T47D (cell line): ENCODE measurements at regions not wholly inside any gene's neighbourhood (a gene's known extent, or its start where the extent isn't known, plus 50 kb on each side); places are given as distances from the start of the nearest gene placed in this dataset.

Source experiments
- DNase-seq, 2 experiments: peaks; one replicate each; pipeline versions ENCODE4 v3.0.0 to v3.0.0-alpha.2; 2011 to 2012; ENCODE audit warnings: low read depth in 1 of 2, low spot score in 1 of 2
- JUND ChIP-seq: IDR thresholded peaks from 2 replicates; pipeline ENCODE4 v1.6.1; 2012; ENCODE audit warnings: low read depth
- in situ Hi-C: cut with HindIII; loops from 2 replicates; pipeline ENCODE4 v1.10.0; 2016; ENCODE audit warnings: low sequenced_read_pairs, low pct_unique_long_range_greater_than_20kb

DNA sequence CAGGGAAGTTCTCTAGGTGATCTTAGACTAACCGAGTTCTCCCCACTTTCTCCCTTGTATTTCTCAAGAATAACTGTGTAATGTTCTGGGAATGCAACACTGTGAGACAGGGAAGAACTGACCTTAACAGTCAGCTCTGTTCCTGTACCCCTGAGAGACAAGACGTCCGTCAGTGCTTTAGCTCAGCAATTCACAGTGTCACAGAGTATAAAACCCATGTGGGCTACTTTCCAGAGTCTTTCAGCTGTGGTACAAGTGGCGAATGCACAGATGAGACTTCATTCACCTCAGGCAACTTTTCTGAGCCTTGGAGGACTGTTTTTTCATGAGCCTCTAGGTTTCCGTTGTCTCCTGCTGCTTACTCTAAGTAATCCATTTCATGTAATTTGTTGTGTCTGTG, 458.8 kb downstream of the SPATA31D1 start:
- in situ Hi-C loops, result no loop called here
- TF ChIP-seq JUND, result no peak
- DNase-seq, result no peak

DNA sequence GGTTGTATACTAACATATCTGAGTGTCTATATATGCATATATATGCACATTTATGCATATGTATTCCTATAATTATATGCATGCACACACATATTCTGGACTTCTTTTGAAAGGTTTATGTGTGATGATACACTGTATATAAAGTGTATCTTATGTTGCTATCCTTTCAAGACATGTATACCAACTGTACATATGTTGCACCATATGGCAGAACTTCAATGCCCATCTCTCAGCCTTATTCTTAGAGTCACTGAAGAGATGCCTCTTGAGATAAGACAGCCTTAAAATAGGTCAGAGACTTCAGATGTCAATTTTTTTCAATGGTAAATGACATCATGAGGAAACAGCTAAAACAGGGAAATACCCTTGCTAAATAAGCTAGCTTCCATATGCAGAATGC, 461.4 kb downstream of the SPATA31D1 start:
- DNase-seq, result no peak
- TF ChIP-seq JUND, result no peak
- in situ Hi-C loops, result no loop called here

GRCh38 chr9:82454509-82455190, 466.1 kb downstream of the SPATA31D1 start:
- no peak for TF ChIP-seq JUND
- in situ Hi-C loops, result no loop called here
- no peak for DNase-seq

DNA sequence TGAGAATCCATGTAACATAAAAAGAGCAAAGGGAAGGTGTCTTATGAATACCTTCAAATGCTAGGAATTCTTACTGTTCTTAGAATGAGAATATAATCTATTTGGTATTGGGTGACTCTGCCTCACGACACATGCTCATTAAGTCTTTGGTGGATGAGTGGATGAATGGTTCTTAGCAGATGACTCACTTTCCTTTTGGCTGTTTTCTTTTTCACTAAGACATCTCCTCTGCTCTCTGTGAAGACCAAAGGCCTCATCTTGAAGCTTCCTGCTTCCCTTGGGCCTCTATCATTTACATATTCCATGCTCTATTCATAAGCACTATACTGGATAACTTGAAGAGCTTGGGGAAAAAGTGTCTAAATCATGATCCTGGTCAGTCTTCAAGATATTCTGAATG, 468.1 kb downstream of the SPATA31D1 start:
- no peak for DNase-seq
- in situ Hi-C loops, result no loop called here

DNA sequence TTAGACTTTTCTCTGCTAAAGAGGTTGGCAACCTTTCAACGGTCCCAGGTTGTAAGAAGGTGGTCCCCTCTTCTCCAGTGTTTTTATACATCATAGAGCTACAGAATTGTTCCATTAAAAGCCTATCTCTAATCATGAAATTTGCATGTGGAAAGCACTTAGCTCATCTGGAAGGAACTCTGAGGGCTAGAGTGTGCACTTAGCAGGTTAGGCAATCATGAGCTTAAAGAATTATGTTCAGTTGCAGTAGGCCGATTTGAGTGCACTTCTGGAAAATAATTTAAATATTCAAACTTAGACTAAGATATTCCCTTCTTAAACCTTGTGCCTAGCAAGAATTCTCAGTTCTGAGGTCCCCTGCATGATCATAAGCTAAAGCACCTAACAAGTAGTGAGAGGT, 468.7 kb downstream of the SPATA31D1 start:
- in situ Hi-C loops, result no loop called here
- no peak for DNase-seq
- no peak for TF ChIP-seq JUND

More for the DNA sequence above, 468.1 kb downstream of the SPATA31D1 start:
- no peak for TF ChIP-seq JUND

DNA sequence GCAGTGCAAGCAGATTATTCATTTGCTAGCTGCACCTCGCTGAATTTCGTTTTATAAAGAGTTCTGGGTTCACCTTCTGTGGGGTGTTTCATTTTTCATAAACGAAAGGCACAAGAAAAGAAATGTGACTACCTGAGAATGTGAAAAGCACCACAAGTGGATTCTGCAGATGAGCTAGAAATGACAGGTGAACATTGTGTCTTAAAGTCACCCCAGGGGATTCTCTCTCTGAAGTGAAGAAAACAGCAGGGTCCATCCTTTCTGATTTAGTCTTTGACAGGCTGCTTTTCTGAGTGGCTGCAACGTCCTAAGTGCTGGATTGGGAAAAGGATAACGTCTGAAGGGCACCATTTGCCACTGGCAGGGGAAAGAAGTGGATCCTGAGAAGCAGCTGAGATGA, 469.3 kb downstream of the SPATA31D1 start:
- in situ Hi-C loops, result no loop called here
- TF ChIP-seq JUND, result no peak
- DNase-seq, result no peak

DNA sequence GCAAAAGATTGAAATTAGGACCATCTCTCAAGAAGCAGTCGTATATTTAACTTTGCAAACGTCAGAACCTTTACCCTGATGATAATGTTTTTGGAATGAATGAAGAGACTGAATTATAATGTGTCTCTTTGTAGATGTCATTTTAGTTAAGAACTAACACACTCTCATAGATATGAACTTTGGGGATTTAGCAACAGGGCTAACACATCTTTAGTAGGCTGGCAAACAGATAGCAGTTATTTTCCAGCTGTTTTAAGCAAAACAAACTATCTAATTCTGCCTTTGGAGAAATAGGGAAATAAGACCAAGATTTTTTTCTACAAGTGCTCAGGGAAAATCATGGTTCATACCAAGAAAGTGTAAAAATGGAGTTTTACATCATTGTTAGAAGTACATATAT, 469.7 kb downstream of the SPATA31D1 start:
- TF ChIP-seq JUND, result no peak

GRCh38 chr9:82466616-82467260, 478.2 kb downstream of the SPATA31D1 start:
- in situ Hi-C loops, result no loop called here
- TF ChIP-seq JUND, result no peak
- peak in 1 of 2 experiments; percentile 7 for DNase-seq

More for the DNA sequence above, 469.7 kb downstream of the SPATA31D1 start:
- DNase-seq, result no peak
- in situ Hi-C loops, result no loop called here

DNA sequence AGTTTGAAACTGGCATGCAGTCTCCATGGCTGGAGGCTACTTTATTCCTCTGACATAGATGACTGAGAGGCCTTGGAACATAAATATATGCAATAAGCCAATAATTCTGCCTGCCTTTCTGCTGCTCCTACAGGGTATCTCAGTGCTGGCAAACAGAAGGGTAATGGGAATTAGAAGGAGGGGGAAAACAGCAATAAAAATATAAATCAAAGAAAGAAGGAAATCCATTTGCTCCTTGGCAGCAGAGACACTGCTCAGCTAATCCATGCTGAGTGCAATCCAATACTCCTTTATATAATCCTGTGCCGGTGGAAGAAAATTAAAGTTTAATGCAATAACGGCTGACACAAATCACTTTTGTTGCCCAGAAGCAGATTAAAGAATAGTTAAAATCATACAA, 478.9 kb downstream of the SPATA31D1 start:
- TF ChIP-seq JUND, result no peak
- DNase-seq, result no peak
- in situ Hi-C loops, result no loop called here

DNA sequence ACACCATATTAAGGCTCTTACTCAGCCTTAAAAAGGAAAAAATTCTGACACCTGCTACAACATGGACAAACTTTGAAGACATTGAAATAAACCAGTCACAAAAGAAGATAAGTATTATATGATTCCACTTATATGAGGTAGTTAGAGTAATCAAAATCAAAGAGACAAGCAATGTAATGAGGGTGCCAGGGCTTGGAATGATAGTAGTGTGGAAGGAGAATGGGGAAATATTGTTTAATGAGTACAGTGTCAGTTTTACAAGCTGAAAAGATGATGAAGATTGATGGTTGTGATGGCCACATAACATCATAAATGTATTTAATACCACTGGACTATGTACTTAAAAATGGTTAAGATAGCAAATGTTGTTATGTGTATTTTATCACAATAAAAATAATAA, 485.7 kb downstream of the SPATA31D1 start:
- DNase-seq, result no peak
- in situ Hi-C loops, result no loop called here
- no peak for TF ChIP-seq JUND

GRCh38 chr9:82475584-82476301, 487.2 kb downstream of the SPATA31D1 start:
- DNase-seq, result no peak
- TF ChIP-seq JUND, result no peak
- in situ Hi-C loops, result no loop called here

DNA sequence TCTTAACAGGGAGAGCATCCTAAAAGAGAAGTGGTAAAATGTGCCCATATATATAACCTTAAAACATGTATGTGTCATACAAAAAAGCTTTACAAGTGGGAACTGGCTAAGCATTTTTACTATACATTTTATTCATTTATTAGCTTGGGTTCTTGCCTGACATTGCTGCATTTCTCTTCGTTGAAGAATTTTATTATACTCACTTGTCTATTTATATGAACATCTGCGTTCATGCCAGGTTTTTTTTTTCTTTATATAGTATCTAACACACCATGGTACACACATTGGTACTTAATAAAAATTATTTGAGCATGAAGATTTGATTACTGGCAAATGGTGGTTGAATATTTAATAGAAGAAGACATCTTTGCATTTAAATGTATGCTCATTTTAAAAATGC, 492.3 kb downstream of the SPATA31D1 start:
- no peak for TF ChIP-seq JUND
- in situ Hi-C loops, result no loop called here

GRCh38 chr9:82487935-82488312, 499.4 kb downstream of the SPATA31D1 start:
- in situ Hi-C loops, result no loop called here
- no peak for DNase-seq
- TF ChIP-seq JUND, result no peak

More for the DNA sequence above, 492.3 kb downstream of the SPATA31D1 start:
- no peak for DNase-seq
